Loucy (cell line): ENCODE measurements at regions not wholly inside any gene's neighbourhood (a gene's known extent, or its start where the extent isn't known, plus 50 kb on each side); places are given as distances from the start of the nearest gene placed in this dataset.

ENCODE experiments used
- H2AFZ ChIP-seq: fragments of 200-600 bp; sonication (generic); 2 replicates; pipeline ENCODE4 v1.6.0; 2016; ENCODE audit warnings: antibody characterized with exemption, mild to moderate bottlenecking, low read length, moderate library complexity
- H3F3A ChIP-seq: fragments of 200-600 bp; 2 replicates; pipeline ENCODE4 v1.6.0; 2016; ENCODE audit warnings: antibody characterized with exemption, low read depth, mild to moderate bottlenecking
- H3K27me3 ChIP-seq: fragments of 200-600 bp; sonication (generic); 2 replicates; pipeline ENCODE4 v1.6.1; 2014; ENCODE audit warnings: low read length, mild to moderate bottlenecking; ENCODE audit not compliant: insufficient read depth, poor library complexity, severe bottlenecking
- H3K36me3 ChIP-seq: fragments of 200-600 bp; sonication (generic); 2 replicates; pipeline ENCODE4 v1.6.1; 2016; ENCODE audit warnings: low read length; ENCODE audit not compliant: insufficient read depth
- H3K4me1 ChIP-seq: fragments of 200-600 bp; sonication (generic); 2 replicates; pipeline ENCODE4 v1.5.1; 2014; ENCODE audit warnings: low read length, mild to moderate bottlenecking; ENCODE audit not compliant: insufficient read depth, poor library complexity, severe bottlenecking
- H3K4me2 ChIP-seq: fragments of 200-600 bp; sonication (generic); 2 replicates; pipeline ENCODE4 v1.6.0; 2014; ENCODE audit warnings: antibody characterized with exemption, low read length, low read depth, mild to moderate bottlenecking; ENCODE audit not compliant: poor library complexity, severe bottlenecking
- H3K4me3 ChIP-seq: fragments of 200-600 bp; sonication (generic); 2 replicates; pipeline ENCODE4 v1.5.1; 2014; ENCODE audit warnings: low read length, mild to moderate bottlenecking, mixed read lengths; ENCODE audit not compliant: poor library complexity, severe bottlenecking
- H3K79me2 ChIP-seq: fragments of 200-600 bp; sonication (generic); 2 replicates; pipeline ENCODE4 v1.6.1; 2014; ENCODE audit warnings: low read length; ENCODE audit not compliant: insufficient read depth
- H3K9ac ChIP-seq: fragments of 200-600 bp; sonication (generic); 2 replicates; pipeline ENCODE4 v1.6.0; 2014; ENCODE audit warnings: mild to moderate bottlenecking, low read depth, low read length, moderate library complexity; ENCODE audit not compliant: poor library complexity, severe bottlenecking
- H3K9me2 ChIP-seq: fragments of 200-600 bp; sonication (generic); replicated peaks from 2 replicates; pipeline ENCODE4 v1.6.1; 2016; ENCODE audit warnings: low read depth, low read length, mixed read lengths
- H3K9me3 ChIP-seq: fragments of 200-600 bp; sonication (generic); 2 replicates; pipeline ENCODE4 v1.6.1; 2014; ENCODE audit warnings: mild to moderate bottlenecking, antibody characterized with exemption, low read length, low read depth; ENCODE audit not compliant: insufficient read depth
- H4K20me1 ChIP-seq: fragments of 200-600 bp; sonication (generic); 2 replicates; pipeline ENCODE4 v1.6.0; 2014; ENCODE audit warnings: antibody characterized with exemption, low read length, mild to moderate bottlenecking; ENCODE audit not compliant: insufficient read depth, poor library complexity, severe bottlenecking
- CTCF ChIP-seq: fragments of 200-600 bp; sonication (generic); conservative IDR thresholded peaks from 2 replicates; pipeline ENCODE4 v1.5.1; 2014; ENCODE audit warnings: mild to moderate bottlenecking, antibody characterized with exemption, low read length
- EZH2phosphoT487 ChIP-seq: fragments of 200-600 bp; IDR thresholded peaks from 2 replicates; pipeline ENCODE4 v1.6.1; 2018; ENCODE audit warnings: antibody characterized with exemption, mild to moderate bottlenecking, moderate library complexity, borderline replicate concordance

GRCh38 chr2:58965602-58966001, 724.5 kb upstream of the FANCL start:
- Histone ChIP-seq H3K79me2 (no peaks in the 10 kb centered on the region), H3K4me3 (no peak overlapping the region), H3K4me1 (peaks cover 6% of the 10 kb centered on the region), H3K9me2 (no peaks in the 10 kb centered on the region), H3F3A (no peaks in the 10 kb centered on the region), H4K20me1 (no peaks in the 10 kb centered on the region), H3K4me2 (no peak overlapping the region), H3K9ac (no peak overlapping the region), H3K27me3 (no peaks in the 10 kb centered on the region), H3K9me3 (no peaks in the 10 kb centered on the region), H3K36me3 (no peaks in the 10 kb centered on the region), H2AFZ (no peak overlapping the region)
- TF ChIP-seq EZH2phosphoT487 (no peak), CTCF (no peak)

- no peaks in the 10 kb centered on the region for H4K20me1 ChIP-seq
- H2AFZ ChIP-seq = no peak overlapping the region
- H3K9ac ChIP-seq = no peak overlapping the region
- no peaks in the 10 kb centered on the region for H3K4me1 ChIP-seq
- no peaks in the 10 kb centered on the region for H3K36me3 ChIP-seq
- TF ChIP-seq EZH2phosphoT487 (no peak), CTCF (no peak)
- no peaks in the 10 kb centered on the region for H3K9me2 ChIP-seq
- no peaks in the 10 kb centered on the region for H3F3A ChIP-seq
- no peaks in the 10 kb centered on the region for H3K27me3 ChIP-seq
- no peaks in the 10 kb centered on the region for H3K79me2 ChIP-seq
- H3K4me2 ChIP-seq = no peak overlapping the region
- H3K9me3 ChIP-seq = no peaks in the 10 kb centered on the region
- no peak overlapping the region for H3K4me3 ChIP-seq
These were observed 718.9 kb upstream of the FANCL start for GRCh38 chr2:58959996-58960395.

GRCh38 chr2:58957188-58957840, 716.2 kb upstream of the FANCL start:
- Histone ChIP-seq H3F3A (no peaks in the 10 kb centered on the region), H4K20me1 (no peaks in the 10 kb centered on the region), H3K36me3 (no peaks in the 10 kb centered on the region), H3K27me3 (no peaks in the 10 kb centered on the region), H3K9me3 (no peaks in the 10 kb centered on the region), H3K4me3 (no peak overlapping the region), H3K9me2 (no peaks in the 10 kb centered on the region), H2AFZ (no peak overlapping the region), H3K4me1 (no peaks in the 10 kb centered on the region), H3K79me2 (no peaks in the 10 kb centered on the region), H3K9ac (no peak overlapping the region), H3K4me2 (no peak overlapping the region)
- TF ChIP-seq EZH2phosphoT487 (no peak), CTCF (no peak)
